Limb (tissue), 2 donors: ENCODE measurements at regions not wholly inside any gene's neighbourhood (a gene's known extent, or its start where the extent isn't known, plus 50 kb on each side); places are given as distances from the start of the nearest gene placed in this dataset.

ENCODE experiments used
- DNase-seq, 2 donors: peaks; one replicate each; pipeline ENCODE4 v3.0.0-alpha.2; 2016; ENCODE audit errors: extremely low spot score in 2 of 2

DNA sequence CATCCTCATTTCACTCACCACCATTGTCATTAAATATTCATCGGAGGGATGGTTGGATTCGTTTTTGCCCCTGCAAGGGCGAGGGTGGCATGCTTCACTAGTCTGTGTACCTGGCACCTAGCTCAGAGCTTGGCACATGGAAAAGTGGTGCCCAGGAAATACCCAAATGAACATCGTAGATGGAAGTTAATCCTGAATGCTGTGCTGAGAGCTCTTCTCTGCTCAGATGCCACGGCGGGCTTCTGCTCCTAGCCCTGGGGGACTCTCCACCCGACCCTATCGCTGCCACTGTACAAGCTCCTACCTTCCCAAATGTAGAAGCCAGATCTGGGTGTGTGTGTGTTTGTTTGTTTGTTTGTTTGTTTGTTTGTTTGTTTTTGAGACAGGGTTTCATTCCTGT, 113.0 kb upstream of the ZNF507 start:
- no peak for DNase-seq

DNA sequence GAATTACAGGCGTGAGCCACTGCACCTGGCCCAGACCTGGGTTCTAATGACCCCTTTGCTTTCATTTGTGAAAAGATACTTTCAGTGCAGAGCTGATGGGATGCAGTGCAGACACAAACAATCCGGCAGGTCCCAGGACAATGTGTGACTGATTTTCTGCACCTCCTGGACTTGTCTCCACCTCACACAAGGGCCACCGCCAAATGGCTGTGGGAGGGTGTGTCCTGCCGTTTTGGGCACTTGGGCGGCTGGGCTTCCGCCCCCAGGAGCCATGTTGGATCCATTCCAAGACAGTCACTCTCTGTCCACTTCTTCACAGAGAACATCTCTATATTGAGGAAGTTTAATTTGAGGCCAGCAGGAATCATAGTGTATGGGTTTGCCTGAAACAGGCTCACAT, 112.3 kb upstream of the ZNF507 start:
- no peak for DNase-seq

DNA sequence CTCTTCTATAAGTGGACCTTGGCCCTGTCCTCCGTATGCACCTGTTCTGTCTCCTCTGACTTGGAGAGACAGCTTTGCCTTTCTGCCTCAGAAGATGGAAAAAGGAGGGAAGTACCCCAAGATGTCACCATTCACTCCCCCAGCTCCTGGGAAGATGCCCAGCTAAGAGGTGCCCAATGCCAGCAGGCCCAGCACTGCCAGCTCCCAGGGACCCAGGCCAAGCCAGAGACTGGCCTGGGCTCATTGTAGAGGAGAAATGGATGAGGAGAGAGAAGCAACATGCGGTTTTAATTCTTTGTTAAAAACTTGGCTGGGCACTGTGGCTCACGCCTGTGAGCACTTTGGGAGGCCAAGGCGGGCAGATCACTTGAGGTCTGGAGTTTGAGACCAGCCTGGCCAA, 111.5 kb upstream of the ZNF507 start:
- DNase-seq: no peak

DNA sequence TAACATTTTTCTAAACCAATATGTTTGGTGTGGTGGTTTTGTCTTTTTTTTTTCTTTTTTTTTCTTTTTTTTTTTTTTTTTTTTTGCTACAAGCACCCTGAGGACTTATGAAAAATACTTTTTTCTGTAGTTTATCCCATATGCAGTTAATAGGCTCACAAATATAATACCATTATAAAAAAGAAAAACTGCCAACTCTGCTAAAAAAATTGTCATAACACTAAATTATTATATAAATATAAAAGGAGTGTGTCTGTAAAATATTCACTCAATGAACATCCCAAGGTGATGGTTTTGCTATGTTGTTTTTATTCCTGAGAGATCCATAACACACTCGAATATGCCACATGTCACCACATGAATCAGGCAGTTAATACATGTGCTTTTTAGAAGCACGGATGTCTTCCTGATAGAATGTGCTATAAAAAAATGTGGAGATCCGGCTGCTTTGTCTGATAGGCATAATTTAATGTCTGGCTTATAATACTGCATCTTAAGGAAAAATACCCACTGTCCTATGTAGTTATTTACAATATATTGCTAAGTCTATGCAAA, 110.7 kb upstream of the ZNF507 start:
- DNase-seq: no peak

DNA sequence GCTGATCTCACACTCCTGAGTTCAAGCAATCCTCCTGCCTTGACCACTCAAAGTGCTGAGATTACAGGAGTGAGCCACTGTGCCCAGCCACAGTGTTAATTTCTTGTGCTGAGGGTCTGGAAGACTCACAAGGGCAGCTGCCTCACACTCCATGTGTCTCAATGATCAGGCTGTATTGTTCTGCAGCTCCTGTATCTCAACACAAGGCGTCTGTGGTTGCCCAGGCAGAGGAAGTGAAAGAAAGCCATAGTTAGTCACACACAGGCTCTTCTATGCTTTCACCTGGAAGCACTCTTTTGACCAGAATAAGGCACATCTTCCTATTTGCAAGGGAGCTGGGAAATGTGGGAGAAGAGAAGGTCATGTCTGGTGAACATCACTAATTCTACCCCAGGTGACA, 107.3 kb upstream of the ZNF507 start:
- DNase-seq: no peak

DNA sequence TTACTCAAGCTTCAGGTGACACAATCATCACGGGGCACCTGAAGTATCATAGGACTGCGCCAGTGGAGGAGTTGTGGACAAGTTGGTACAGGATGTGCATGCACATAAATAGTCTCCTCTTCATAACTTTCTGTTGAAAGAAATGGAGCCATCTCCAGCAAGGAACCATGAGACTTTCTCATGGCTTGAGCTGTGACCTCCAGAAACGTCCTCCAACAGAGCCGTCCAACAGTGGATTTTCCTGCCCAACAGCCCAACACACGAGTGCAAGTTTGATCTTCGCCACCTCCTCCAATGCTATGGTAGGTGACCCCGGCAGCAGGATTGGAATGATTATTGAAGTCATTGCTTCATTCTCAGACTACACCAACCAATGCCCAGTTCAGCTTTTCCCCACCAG, 105.1 kb upstream of the ZNF507 start:
- no peak for DNase-seq

DNA sequence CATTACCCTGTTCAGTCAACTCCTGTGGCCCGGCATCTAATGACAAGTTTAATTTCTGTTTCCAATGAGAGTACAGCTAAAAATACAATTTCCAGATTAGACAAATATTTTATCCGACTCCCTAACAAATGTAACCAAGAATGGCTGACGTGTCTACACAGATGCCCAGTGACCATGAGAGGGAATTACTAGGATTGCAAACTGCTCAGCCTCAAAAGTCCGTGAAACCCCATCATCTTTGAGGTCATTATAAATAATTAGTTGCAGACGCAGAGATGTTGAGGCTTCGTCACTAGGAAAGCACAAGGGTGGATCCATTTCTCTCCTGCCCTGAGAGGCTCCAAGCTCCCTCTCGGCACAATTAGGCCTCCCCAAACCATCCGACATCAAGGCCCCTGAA, 104.1 kb upstream of the ZNF507 start:
- no peak for DNase-seq

DNA sequence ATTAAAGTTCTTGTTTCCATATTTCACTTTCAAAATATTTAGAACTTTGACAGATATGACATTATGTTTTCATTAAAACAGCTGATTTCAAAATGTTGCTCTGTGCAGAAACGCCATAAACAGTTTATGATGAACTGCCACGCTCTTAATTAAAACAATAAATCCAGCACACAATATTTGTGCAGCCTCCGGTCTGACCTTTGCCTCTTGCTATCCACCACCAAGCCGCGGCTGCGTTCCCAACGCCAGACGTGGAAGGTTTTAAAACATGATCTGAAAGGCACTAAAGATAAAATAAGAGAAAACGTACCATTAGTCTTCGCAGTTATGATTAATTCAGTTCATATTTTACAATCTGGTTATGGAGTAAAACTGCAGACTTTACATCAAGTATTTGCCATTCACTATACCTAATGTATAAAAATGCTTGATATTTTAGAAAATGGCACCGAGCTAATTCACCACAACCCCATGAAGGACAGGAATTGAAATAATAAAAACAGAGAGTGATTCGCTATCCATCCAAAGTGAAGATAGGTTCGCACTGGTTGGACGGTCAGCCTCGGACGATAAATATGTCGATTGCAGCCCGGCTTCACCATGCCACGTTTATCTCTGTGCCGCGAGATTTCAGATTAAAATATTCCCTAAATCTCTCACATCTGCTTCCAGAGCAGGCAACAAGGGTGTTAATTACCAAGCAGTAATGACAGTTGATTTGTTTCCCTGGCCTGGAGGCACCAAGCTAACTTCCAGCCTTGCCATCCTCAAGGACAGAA, 103.3 kb upstream of the ZNF507 start:
- DNase-seq: no peak

DNA sequence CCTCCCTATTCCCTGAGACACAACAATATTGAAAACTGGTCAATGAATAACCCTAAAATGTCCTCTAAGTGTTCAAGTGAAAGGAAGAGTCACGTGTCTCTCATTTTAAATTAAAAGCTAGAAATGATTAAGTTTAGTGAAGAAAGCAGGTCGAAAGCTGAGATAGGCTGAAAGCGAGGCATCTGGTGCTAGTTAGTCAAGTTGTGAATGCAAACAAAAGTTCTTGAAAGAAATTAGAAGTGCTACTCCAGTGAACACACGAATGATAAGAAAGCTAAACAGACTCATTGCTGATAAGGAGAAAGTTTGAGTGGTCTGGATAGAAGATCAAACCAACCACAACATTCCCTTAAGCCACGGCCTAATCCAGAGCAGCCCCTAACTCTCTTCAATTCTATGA, 99.4 kb upstream of the ZNF507 start:
- no peak for DNase-seq

DNA sequence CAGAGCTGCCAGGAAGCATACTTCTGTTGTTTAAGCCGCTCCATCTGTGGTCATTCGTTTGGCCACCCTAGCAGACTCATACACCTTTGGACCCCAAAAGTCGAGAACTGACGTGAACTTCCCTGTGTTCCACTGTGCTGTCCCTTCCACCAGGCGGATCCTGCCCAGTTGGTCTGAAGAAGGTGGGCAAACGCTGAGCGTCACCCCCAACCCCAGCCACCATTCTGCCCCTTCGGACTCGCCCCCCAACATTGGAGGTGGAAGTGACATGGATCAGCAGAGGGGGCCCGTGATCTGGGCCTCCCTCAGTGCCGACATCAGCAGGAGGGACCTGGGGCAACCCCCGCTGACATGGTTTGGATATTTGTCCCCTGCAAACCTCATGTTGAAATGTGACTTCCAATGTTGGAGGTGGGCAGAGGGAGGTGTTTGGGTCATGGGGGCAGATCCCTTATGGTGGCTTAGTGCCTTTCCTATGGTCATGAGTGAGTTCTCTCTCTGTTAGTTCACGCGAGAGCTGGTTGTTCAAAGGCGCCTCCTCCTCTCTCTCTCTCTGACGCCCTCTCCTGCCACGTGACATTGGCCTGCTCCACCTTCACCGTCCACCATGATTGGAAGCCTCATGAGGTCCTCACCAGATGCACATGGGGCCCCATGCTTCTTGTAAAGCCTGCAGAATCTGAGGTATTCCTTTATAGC, 93.6 kb upstream of the ZNF507 start:
- DNase-seq: no peak

DNA sequence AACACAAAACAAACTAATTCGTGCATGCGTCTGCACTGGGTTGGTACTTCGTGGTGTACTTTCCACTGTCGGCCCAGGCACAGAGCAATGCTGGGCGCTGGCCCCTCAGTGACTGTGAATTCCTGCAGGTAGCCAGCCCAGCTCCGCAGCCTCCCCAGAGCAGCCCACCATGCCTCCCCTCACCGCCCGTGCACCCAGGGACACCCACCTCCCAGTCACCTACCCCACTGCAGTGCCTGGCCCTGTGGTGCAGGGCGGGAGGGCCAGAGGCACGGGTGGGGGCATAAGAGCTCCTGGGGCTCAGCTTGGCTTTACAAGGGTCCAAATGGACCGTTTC, 93.1 kb upstream of the ZNF507 start:
- DNase-seq: no peak

DNA sequence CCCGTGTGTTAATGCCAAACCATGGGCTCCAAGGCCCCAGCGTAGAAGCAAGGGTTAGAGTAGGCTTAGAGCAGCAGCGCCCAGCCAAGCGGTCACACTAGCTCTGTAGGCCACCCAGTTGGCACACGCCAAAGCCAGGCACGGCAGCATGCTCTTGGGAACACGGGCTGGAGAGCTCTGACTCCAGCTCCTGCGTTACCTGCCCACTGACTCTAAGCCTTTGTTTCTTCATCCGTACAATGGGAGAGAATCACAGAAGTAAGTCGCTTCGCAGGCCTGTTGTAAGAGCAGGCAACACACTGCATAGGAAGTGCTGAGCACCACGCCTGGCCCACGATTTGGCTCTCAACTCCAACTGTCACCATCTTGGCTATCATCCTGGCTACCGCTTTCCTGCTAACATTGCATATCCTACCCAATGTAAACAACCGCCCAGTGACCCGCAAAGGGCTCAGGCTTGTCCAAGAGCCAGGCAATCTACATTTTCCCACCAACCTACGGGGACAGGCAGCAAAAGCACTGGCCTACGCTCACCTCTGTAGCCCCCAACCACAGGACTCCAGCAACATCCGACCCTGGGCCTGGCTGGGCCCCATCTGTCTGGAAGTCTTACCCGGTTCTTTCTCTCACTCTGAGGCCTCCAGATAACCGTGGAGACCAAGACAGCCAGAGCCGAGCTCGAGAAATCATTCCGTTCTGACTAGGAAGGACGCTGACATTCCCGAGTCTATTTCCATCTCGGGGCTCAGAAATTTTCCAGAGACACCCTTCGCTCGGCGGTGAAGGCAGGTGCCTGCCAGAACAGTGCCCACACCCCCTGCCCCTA, 91.5 kb upstream of the ZNF507 start:
- DNase-seq: no peak

DNA sequence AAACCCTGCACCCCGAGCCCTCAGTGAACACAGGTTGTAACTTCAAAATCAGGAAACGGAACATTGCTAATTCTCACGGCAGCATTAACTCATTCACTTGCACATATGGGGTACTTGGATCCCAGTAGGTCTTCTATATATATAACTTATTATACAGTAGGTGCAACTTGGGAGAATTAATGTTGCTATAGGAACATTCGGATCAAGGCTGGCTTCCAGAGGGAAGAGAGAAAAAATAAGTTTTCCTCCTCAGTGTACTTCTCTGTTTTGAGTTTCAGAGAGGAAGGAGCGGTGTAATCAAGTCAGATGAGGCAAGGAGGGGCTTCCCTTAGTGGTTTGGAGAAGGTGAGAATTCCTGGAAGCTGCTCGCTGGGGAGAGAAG, 90.9 kb upstream of the ZNF507 start:
- no peak for DNase-seq

DNA sequence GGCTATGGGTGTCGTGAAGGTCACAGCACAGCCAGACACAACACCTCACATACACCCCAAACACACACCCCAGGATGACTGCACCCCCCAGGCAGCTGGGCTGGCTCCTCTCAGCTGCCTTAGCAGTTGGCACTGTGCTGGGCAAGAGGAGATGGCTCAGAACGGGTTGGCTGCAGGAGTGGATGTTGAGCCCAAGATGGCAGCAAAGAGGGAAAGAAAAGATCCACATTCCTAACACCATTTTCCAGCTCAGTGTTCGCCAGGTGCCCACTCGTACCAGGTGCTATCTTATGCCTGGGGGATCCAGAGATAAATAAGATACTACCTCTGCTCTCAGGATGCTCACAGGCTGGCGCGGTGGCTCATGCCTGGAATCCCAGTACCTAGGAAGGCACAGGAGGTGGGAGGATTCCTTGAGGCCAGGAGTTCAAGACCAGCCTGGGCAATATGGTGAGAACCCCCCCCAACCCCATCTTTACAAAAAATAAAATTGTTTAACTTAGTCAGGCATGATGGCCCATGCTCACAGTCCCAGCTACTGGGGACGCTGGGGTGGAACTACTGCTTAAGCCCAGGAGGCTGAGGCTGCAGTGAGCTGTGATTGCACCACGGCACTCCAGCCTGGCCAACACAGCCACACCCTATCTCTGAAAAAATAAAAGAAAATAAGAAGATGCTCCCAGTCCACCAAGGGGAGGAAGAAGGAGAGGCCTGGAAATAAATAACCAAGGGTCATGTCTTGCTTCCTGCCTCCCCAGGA, 89.7 kb upstream of the ZNF507 start:
- no peak for DNase-seq

DNA sequence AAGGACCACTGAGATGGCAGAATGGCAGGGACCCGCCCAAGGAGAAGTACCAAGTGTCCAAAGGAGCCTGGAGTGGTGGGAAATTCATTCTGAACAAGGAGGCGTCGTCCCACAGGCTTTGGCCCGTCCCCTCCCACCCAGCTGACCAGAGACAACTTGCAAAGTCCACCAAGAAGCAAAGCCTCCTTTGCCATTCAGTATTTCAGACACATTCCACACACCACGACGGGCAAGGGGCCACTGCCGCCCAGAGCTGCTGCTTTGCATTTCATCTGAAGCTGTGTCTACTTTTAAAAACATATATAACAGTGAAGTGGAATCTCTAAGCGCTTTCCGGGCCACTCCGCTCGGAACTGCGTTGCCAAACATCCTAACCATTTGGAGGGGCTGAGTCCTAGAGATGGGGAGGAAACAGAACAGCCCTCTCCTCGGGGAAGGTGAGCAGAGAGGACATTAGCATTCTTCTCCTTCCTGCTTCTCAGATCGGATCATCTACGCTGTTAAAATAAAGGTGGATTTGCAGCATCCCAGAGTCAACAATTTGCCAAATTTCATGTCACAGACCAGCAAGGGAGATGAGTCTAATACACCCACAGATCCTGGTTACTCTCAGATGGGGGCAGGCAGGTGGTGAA, 89.0 kb upstream of the ZNF507 start:
- no peak for DNase-seq

DNA sequence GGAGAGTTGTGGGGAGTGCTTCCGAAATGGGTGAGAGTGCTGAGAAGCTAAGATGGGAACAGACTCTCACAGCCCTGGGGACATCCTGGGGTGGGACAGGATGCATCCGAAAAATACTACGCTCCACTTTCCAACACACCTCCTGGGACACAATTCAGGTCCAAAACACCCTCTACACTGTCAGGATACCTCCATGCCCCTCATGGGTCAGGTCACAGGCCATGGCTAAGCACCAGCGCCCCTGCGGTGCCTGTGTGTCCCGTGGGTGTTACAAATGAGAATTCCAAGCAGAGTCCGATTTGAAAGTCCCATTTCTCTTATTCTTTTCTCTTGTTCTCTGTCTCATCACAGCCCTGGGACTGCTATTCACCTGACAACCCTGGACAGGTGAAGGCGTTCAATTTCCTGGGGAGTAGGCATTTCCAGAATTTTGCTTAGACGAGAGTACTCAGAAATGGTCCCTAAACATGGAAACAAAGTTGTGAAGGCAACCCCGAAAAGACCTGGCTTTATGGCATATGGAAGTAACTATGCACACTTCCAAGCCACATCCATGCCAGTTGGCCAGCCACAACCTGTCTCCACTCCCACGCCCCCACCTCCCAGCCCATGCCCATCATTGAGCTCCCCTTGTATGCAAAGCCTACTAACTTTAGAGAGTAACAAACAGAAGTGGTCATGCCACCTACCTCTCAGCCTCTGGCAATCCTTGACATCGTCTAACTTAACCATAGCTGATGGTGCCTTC, 87.9 kb upstream of the ZNF507 start:
- no peak for DNase-seq

DNA sequence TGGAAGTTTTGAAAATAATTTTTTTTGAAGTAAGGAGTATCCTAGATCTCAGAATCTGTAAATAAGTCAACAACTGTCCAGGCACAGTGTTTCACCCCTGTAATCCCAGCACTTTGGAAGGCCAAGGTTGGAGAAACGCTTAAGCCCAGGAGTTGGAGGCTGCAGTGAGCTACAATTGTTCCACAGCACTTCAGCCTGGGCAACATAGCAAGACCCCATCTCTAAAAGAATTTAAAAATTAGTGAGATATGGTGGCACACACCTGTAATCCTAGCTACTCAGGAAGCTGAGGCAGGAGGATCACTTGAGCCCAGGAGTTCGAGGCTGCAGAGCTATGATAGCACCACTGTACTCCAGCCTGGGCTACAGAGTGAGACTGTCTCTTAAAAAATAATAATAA, 87.2 kb upstream of the ZNF507 start:
- DNase-seq: no peak

DNA sequence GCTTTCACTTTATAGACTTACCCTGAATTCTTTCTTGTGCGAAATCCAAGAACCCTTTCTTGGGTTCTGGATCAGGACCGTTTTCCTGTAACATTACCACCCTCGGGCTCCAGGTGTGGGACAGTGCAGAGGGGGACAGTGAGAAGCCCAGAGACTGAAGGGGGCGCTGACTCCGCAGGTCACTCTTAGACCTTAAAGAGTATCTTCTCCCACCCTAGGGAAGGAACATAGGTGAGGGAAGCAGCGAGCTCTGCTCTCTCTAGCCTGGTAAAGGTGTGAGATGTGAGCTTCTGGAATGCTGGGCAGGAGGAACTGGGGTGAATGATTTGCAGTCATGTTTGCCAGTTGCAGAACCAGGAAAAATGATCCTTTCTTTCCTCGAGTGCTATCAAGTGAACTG, 80.8 kb upstream of the ZNF507 start:
- no peak for DNase-seq

DNA sequence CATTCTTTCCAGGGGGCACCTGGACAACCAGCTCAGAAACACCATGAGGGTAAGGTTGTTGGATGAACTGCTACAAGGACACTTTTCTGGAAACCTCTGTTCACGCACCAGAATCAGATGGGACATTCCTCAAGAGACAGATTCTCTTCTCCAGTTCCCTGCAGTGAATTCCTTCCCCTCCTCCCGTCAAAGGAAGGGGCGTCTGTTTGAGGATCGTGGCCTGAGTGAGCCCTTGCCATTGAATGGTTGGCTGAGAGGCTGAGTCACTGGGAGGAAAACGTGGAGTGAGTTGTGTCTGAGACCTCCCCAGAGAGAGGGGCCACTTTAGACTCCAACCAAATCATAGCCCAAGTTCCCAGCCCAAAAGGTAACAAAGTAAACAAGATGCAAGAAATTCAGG, 79.4 kb upstream of the ZNF507 start:
- no peak for DNase-seq

DNA sequence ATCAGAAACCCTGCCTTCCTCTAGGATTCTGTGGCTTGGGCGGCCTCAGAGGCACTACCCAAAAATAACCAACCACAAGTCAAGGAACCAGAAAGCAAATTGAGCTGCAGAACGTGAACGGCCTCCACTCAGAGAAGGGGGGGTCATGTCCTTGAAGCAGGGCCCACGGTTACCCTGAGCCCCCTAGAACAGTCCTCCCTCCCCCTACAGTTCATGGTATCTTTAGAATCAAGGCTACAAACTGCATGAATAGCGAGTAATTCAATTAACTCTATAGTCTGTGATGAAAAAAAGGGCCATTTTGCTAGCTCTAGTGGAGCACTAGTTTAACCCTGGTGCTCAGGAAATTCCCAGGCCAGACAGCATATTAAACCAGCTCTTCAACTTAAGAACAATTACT, 79.0 kb upstream of the ZNF507 start:
- no peak for DNase-seq
